HepG2 (cell line): ENCODE measurements at regions not wholly inside any gene's neighbourhood (a gene's known extent, or its start where the extent isn't known, plus 50 kb on each side); places are given as distances from the start of the nearest gene placed in this dataset.

ENCODE experiments used
- ATAC-seq: fragments of 200-7000 bp; cut with Tn5 transposase; 3 replicates; pipeline ENCODE4 v1.9.1; 2020; ENCODE audit warnings: mild to moderate bottlenecking, moderate library complexity
- BruUV-seq: library from RNA; stranded (reverse); fragments of 400-500 nt; replicated peaks from 2 replicates; lab custom pipeline; 2021; lab: Mats Ljungman, UMichigan
- CTCF ChIA-PET: fragments of 300-600 bp; formaldehyde crosslinking; extraction: SDS; loops from one replicate; lab custom pipeline; 2021; ENCODE audit warnings: low total read pairs, inconsistent platforms, low intra/inter-chr PET ratio; lab: Yijun Ruan, JAX
- POLR2A ChIA-PET: fragments of 350-600 bp; sonication (Branson Sonifier 250); formaldehyde crosslinking; loops from one replicate; lab custom pipeline; 2020; ENCODE audit warnings: antibody characterized with exemption, inconsistent platforms; lab: Yijun Ruan, JAX
- DNase-seq: peaks from one replicate; pipeline ENCODE4 v3.0.0-alpha.2; 2015; ENCODE audit warnings: low spot score
- FAIRE-seq: peaks from 3 replicates; lab custom pipeline; 2011; peaks lifted over from hg19 to GRCh38; lab: Jason Lieb, UNC
- H2AFZ ChIP-seq: one replicate; pipeline ENCODE4 v1.6.1; 2011; ENCODE audit warnings: low read length, inconsistent platforms
- H3K27ac ChIP-seq: fragments of 300-600 bp; 3 replicates; pipeline ENCODE4 v1.8.0; 2011; ENCODE audit warnings: mixed run types, mild to moderate bottlenecking, mixed read lengths, low read length, inconsistent platforms; ENCODE audit not compliant: insufficient read depth; ENCODE audit errors: extremely low read length
- H3K27me3 ChIP-seq, 2 experiments: fragments of 200-600 bp in 1 of 2; 2 replicates in 1 of 2; 3 replicates in 1 of 2; pipeline versions ENCODE4 v1.6.0 to v1.8.0; 2011; ENCODE audit warnings: low read length in 2 of 2, mild to moderate bottlenecking in 2 of 2, moderate library complexity in 2 of 2, inconsistent platforms in 1 of 2; ENCODE audit not compliant: insufficient read depth in 2 of 2, control insufficient read depth in 1 of 2
- H3K36me3 ChIP-seq, 2 experiments: fragments of 200-600 bp in 1 of 2; replicated peaks in 1 of 2; 2 replicates in 1 of 2; 3 replicates in 1 of 2; pipeline versions ENCODE4 v1.5.1 to v1.8.0; 2011; ENCODE audit warnings: low read length in 2 of 2, inconsistent platforms in 1 of 2; ENCODE audit not compliant: insufficient read depth in 2 of 2, control insufficient read depth in 1 of 2
- H3K4me1 ChIP-seq: 2 replicates; pipeline ENCODE4 v1.5.1; 2012; ENCODE audit warnings: low read length, inconsistent platforms; ENCODE audit not compliant: insufficient read depth
- H3K4me2 ChIP-seq: 2 replicates; pipeline ENCODE4 v1.6.0; 2011; ENCODE audit warnings: low read depth, low read length, inconsistent platforms
- H3K4me3 ChIP-seq, 3 experiments: fragments of 200-600 bp in 1 of 3; sonication (generic), shearing (Covaris generic) in 1 of 3; replicated peaks in 1 of 3; 2 replicates each; pipeline ENCODE4 v1.5.1; 2011 to 2016; ENCODE audit warnings: low read length in 3 of 3, inconsistent platforms in 2 of 3, low read depth in 2 of 3, mild to moderate bottlenecking in 2 of 3, control low read depth in 1 of 3, mixed read lengths in 1 of 3; ENCODE audit not compliant: insufficient read depth in 1 of 3
- H3K79me2 ChIP-seq: one replicate; pipeline ENCODE4 v1.6.1; 2011; ENCODE audit warnings: low read length, inconsistent platforms; ENCODE audit not compliant: insufficient read depth
- H3K9ac ChIP-seq: 2 replicates; pipeline ENCODE4 v1.6.0; 2011; ENCODE audit warnings: mild to moderate bottlenecking, low read depth, low read length, inconsistent platforms; ENCODE audit not compliant: insufficient read depth
- H3K9me3 ChIP-seq: 2 replicates; pipeline ENCODE4 v1.5.1; 2012; ENCODE audit warnings: mild to moderate bottlenecking, low read length
- H4K20me1 ChIP-seq: 2 replicates; pipeline ENCODE4 v1.6.0; 2011; ENCODE audit warnings: inconsistent platforms, mild to moderate bottlenecking, low read length, moderate library complexity; ENCODE audit not compliant: insufficient read depth
- ATAD3A ChIP-seq: sonication (generic); formaldehyde crosslinking; IDR thresholded peaks from 2 replicates; pipeline ENCODE4 v1.4.0; 2020; ENCODE audit warnings: missing genetic modification reagents
- CENPX ChIP-seq: sonication (generic); formaldehyde crosslinking; IDR thresholded peaks from 2 replicates; pipeline ENCODE4 v1.9.0; 2021; ENCODE audit warnings: mild to moderate bottlenecking, missing genetic modification reagents, moderate library complexity
- ETV6 ChIP-seq: sonication (generic); formaldehyde crosslinking; conservative IDR thresholded peaks from 2 replicates; pipeline ENCODE4 v1.4.0; 2020; ENCODE audit warnings: missing genetic modification reagents
- MTF1 ChIP-seq: sonication (generic); formaldehyde crosslinking; IDR thresholded peaks from 2 replicates; pipeline ENCODE4 v1.5.0; 2020; ENCODE audit warnings: missing genetic modification reagents
- POLR2G ChIP-seq: fragments of 200-400 bp; formaldehyde crosslinking; IDR thresholded peaks from 2 replicates; pipeline ENCODE4 v1.6.1; 2018; ENCODE audit warnings: mild to moderate bottlenecking, low read depth, low read length, moderate library complexity
- REL ChIP-seq: sonication (generic); formaldehyde crosslinking; conservative IDR thresholded peaks from 2 replicates; pipeline ENCODE4 v1.8.0; 2022; ENCODE audit warnings: mild to moderate bottlenecking, missing genetic modification reagents, moderate library complexity
- TBX2 ChIP-seq: sonication (generic); formaldehyde crosslinking; IDR thresholded peaks from 2 replicates; pipeline ENCODE4 v1.5.0; 2020; ENCODE audit warnings: missing genetic modification reagents, mild to moderate bottlenecking, borderline replicate concordance
- ZBTB7A ChIP-seq: sonication (generic); formaldehyde crosslinking; IDR thresholded peaks from 2 replicates; pipeline ENCODE4 v1.8.0; 2022; ENCODE audit warnings: mild to moderate bottlenecking, missing genetic modification reagents
- ZNF30 ChIP-seq: sonication (generic); formaldehyde crosslinking; IDR thresholded peaks from 2 replicates; pipeline ENCODE4 v1.5.0; 2020; ENCODE audit warnings: mild to moderate bottlenecking, missing genetic modification reagents
- ZSCAN31 ChIP-seq: sonication (generic); formaldehyde crosslinking; IDR thresholded peaks from 2 replicates; pipeline ENCODE4 v1.5.0; 2020; ENCODE audit warnings: low read depth, mild to moderate bottlenecking, missing genetic modification reagents
- WGBS: methylation state at CpG from one replicate; pipeline ENCODE4 v1.1.6; 2017; ENCODE audit warnings: low lambda C conversion rate; 5-methylcytosine and 5-hydroxymethylcytosine counted together
- in situ Hi-C: cut with HindIII; loops from 2 replicates; pipeline ENCODE4 v1.10.0; 2017; ENCODE audit warnings: low pct_unique_long_range_greater_than_20kb; ENCODE audit not compliant: extremely low pct_ligation_motif_present
- intact Hi-C: fragments of 100-400 bp; cut with micrococcal nuclease; formaldehyde crosslinking; loops from one replicate; pipeline ENCODE4 v1.10.0; 2022; ENCODE audit not compliant: unreplicated experiment
- TF ChIP-seq, protein P1 (sequence below): sonication (generic); formaldehyde crosslinking; IDR thresholded peaks from 2 replicates; pipeline ENCODE4 v1.8.0; 2022; ENCODE audit warnings: mild to moderate bottlenecking, missing genetic modification reagents; ENCODE audit not compliant: insufficient replicate concordance
- TF ChIP-seq, protein P2 (sequence below): sonication (generic); formaldehyde crosslinking; IDR thresholded peaks from 2 replicates; pipeline ENCODE4 v1.5.1; 2020; ENCODE audit warnings: mild to moderate bottlenecking, missing genetic modification reagents, moderate library complexity

DNA sequence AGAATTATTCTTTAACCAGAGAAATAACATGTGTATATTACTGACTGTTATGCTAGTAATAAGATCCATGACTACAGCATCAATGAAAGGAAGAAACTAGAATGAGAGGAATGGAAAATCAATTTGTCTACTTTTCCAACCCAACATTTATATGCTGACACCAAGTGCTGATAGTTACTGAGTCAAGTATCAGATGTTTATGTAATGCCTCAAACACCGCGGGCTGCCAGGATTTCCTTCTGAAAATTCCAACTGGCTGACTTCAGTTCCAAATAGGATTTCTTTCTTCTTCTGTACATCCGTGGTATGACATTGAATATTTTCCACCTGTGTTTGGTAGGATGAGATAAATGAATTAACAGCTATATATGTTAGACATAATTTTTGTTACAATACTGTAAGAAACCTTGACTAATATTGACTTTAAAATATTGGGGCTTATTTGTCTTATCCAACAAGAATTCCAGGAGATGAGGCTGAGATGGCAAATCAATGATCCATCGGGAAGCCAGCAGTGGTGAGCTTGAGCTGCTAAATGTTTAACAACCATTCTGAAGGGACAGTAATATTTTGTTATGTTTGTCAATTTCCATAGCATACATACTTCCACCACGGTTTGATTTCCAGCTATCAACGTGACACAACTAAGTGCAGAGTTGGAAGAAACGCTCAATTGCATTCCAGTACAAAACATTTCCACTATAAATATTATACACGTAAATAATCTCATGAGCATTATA lies 435.2 kb upstream of the AUTS2 start:
- Histone ChIP-seq H4K20me1 (no peaks in the 10 kb centered on the region), H3K9me3 (peaks cover 46% of the 10 kb centered on the region), H3K4me2 (no peak overlapping the region), H3K4me3 (no peak overlapping the region), H2AFZ (no peak overlapping the region), H3K36me3 (no peaks in the 10 kb centered on the region), H3K79me2 (no peaks in the 10 kb centered on the region), H3K27me3 (no peaks in the 10 kb centered on the region), H3K9ac (no peak overlapping the region), H3K27ac (no peak overlapping the region), H3K4me1 (no peaks in the 10 kb centered on the region)
- TF ChIP-seq ZBTB7A (CRISPR knock-in tag) (no peak), ETV6 (CRISPR knock-in tag) (no peak), POLR2G (no peak), ZSCAN31 (no peak), ZNF30 (CRISPR knock-in tag) (no peak)
- TF ChIP-seq, protein P1, sequence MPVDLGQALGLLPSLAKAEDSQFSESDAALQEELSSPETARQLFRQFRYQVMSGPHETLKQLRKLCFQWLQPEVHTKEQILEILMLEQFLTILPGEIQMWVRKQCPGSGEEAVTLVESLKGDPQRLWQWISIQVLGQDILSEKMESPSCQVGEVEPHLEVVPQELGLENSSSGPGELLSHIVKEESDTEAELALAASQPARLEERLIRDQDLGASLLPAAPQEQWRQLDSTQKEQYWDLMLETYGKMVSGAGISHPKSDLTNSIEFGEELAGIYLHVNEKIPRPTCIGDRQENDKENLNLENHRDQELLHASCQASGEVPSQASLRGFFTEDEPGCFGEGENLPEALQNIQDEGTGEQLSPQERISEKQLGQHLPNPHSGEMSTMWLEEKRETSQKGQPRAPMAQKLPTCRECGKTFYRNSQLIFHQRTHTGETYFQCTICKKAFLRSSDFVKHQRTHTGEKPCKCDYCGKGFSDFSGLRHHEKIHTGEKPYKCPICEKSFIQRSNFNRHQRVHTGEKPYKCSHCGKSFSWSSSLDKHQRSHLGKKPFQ (CRISPR knock-in tag) = no peak
- WGBS = 17% methylated on average over 8 of the region's 8 CpGs
- intact Hi-C loops (no loop called here), in situ Hi-C loops (no loop called here)
- ATAC-seq = no peak
- no peak for FAIRE-seq
- BruUV-seq = no TSS peak
- ChIA-PET CTCF (no interaction called here), POLR2A (no interaction called here)
- DNase-seq = no peak

DNA sequence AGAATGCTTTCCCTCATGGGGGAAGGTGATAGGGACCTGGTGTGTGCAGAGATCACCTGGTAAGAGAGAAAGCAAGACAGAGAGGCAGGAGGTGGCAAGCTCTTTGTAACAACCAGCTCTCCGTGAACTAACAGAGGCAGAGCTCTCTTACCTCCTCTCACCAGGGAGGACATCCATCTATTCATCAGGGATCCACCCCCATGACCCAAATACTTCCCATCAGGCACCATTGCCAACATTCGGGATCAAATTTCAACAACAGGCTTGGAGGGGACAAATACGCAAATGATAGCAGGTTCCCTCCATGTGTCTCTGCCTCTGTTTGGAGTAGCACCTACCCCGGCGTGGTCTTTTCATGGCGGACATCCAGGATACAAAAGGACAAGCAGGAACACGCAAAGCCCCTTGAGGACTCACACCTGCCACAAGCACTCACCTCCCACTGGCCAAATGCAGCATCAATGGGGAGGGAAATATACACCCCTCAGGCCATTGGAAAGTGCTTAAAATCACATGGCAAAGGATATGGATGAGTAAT lies 431.2 kb upstream of the AUTS2 start:
- no peak overlapping the region for H3K4me3 ChIP-seq
- no peak overlapping the region for H3K27ac ChIP-seq
- in situ Hi-C loops = no loop called here
- DNase-seq (no peak), FAIRE-seq (no peak), ATAC-seq (no peak)
- no peaks in the 10 kb centered on the region for H3K27me3 ChIP-seq
- H3K4me2 ChIP-seq = no peak overlapping the region
- H3K79me2 ChIP-seq = no peaks in the 10 kb centered on the region
- H3K36me3 ChIP-seq = no peaks in the 10 kb centered on the region
- intact Hi-C loops = no loop called here
- H4K20me1 ChIP-seq = no peaks in the 10 kb centered on the region
- POLR2A ChIA-PET = no interaction called here
- CTCF ChIA-PET = no interaction called here
- 16% methylated on average over 7 of the region's 7 CpGs for WGBS
- no peak overlapping the region for H2AFZ ChIP-seq
- H3K9ac ChIP-seq = no peak overlapping the region
- peaks cover 12% of the 10 kb centered on the region for H3K9me3 ChIP-seq
- no peaks in the 10 kb centered on the region for H3K4me1 ChIP-seq
- BruUV-seq = no TSS peak
- TF ChIP-seq CENPX (CRISPR knock-in tag) (no peak), TBX2 (CRISPR knock-in tag) (no peak), REL (no peak), ATAD3A (CRISPR knock-in tag) (no peak), MTF1 (CRISPR knock-in tag) (no peak)
- TF ChIP-seq, protein P2, sequence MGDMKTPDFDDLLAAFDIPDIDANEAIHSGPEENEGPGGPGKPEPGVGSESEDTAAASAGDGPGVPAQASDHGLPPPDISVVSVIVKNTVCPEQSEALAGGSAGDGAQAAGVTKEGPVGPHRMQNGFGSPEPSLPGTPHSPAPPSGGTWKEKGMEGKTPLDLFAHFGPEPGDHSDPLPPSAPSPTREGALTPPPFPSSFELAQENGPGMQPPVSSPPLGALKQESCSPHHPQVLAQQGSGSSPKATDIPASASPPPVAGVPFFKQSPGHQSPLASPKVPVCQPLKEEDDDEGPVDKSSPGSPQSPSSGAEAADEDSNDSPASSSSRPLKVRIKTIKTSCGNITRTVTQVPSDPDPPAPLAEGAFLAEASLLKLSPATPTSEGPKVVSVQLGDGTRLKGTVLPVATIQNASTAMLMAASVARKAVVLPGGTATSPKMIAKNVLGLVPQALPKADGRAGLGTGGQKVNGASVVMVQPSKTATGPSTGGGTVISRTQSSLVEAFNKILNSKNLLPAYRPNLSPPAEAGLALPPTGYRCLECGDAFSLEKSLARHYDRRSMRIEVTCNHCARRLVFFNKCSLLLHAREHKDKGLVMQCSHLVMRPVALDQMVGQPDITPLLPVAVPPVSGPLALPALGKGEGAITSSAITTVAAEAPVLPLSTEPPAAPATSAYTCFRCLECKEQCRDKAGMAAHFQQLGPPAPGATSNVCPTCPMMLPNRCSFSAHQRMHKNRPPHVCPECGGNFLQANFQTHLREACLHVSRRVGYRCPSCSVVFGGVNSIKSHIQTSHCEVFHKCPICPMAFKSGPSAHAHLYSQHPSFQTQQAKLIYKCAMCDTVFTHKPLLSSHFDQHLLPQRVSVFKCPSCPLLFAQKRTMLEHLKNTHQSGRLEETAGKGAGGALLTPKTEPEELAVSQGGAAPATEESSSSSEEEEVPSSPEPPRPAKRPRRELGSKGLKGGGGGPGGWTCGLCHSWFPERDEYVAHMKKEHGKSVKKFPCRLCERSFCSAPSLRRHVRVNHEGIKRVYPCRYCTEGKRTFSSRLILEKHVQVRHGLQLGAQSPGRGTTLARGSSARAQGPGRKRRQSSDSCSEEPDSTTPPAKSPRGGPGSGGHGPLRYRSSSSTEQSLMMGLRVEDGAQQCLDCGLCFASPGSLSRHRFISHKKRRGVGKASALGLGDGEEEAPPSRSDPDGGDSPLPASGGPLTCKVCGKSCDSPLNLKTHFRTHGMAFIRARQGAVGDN (CRISPR knock-in tag) = no peak
